Smooth muscle cell (in vitro differentiated cells): ENCODE measurements at regions not wholly inside any gene's neighbourhood (a gene's known extent, or its start where the extent isn't known, plus 50 kb on each side); places are given as distances from the start of the nearest gene placed in this dataset.
"Not testable (repeated sequence)": the region's sequence is repeated elsewhere in the genome, so short reads cannot be mapped to it uniquely, and the experiment has no call there.

Experiments used
- DNase-seq: peaks from one replicate; lab custom pipeline; 2025; ENCODE audit not compliant: unreplicated experiment; lab: John Stamatoyannopoulos, UW
- H2AFZ ChIP-seq: fragments of 200-600 bp; sonication (generic); 2 replicates; pipeline ENCODE4 v1.6.0; 2016; ENCODE audit warnings: antibody characterized with exemption, low read depth, mild to moderate bottlenecking
- H3F3A ChIP-seq: fragments of 200-600 bp; sonication (generic); 2 replicates; pipeline ENCODE4 v1.6.0; 2017; ENCODE audit warnings: antibody characterized with exemption, low read depth
- H3K27ac ChIP-seq: fragments of 200-600 bp; sonication (generic); 2 replicates; pipeline ENCODE4 v1.5.1; 2016; ENCODE audit warnings: low read depth, mild to moderate bottlenecking
- H3K27me3 ChIP-seq: fragments of 200-600 bp; sonication (generic); 2 replicates; pipeline ENCODE4 v1.6.1; 2016; ENCODE audit warnings: low read depth, mild to moderate bottlenecking
- H3K36me3 ChIP-seq: fragments of 200-600 bp; sonication (generic); 2 replicates; pipeline ENCODE4 v1.5.1; 2016; ENCODE audit warnings: low read depth
- H3K4me1 ChIP-seq: fragments of 200-600 bp; sonication (generic); 2 replicates; pipeline ENCODE4 v1.5.1; 2016; ENCODE audit warnings: low read depth
- H3K4me2 ChIP-seq: fragments of 200-600 bp; sonication (generic); 2 replicates; pipeline ENCODE4 v1.6.0; 2016; ENCODE audit warnings: mild to moderate bottlenecking
- H3K4me3 ChIP-seq: fragments of 200-600 bp; sonication (generic); 2 replicates; pipeline ENCODE4 v1.5.1; 2016; ENCODE audit warnings: mild to moderate bottlenecking
- H3K79me2 ChIP-seq: fragments of 200-600 bp; sonication (generic); 2 replicates; pipeline ENCODE4 v1.6.0; 2016; ENCODE audit warnings: low read depth, mild to moderate bottlenecking
- H3K9ac ChIP-seq: fragments of 200-600 bp; sonication (generic); 2 replicates; pipeline ENCODE4 v1.6.0; 2016; ENCODE audit warnings: low read depth
- H3K9me3 ChIP-seq: fragments of 200-600 bp; sonication (generic); replicated peaks from 2 replicates; pipeline ENCODE4 v1.5.1; 2016; ENCODE audit warnings: low read depth
- H4K20me1 ChIP-seq: fragments of 200-600 bp; sonication (generic); 2 replicates; pipeline ENCODE4 v1.6.0; 2016; ENCODE audit warnings: low read depth
- WGBS: methylation state at CpG from one replicate; pipeline ENCODE4 v1.1.7; 2016; ENCODE audit warnings: low lambda C conversion rate; 5-methylcytosine and 5-hydroxymethylcytosine counted together
- TF ChIP-seq, protein P1 (sequence below): fragments of 200-600 bp; sonication (generic); IDR thresholded peaks from 2 replicates; pipeline ENCODE4 v1.5.1; 2017; ENCODE audit warnings: borderline replicate concordance, mild to moderate bottlenecking, antibody characterized with exemption; ENCODE audit not compliant: insufficient read depth, poor library complexity, severe bottlenecking

DNA sequence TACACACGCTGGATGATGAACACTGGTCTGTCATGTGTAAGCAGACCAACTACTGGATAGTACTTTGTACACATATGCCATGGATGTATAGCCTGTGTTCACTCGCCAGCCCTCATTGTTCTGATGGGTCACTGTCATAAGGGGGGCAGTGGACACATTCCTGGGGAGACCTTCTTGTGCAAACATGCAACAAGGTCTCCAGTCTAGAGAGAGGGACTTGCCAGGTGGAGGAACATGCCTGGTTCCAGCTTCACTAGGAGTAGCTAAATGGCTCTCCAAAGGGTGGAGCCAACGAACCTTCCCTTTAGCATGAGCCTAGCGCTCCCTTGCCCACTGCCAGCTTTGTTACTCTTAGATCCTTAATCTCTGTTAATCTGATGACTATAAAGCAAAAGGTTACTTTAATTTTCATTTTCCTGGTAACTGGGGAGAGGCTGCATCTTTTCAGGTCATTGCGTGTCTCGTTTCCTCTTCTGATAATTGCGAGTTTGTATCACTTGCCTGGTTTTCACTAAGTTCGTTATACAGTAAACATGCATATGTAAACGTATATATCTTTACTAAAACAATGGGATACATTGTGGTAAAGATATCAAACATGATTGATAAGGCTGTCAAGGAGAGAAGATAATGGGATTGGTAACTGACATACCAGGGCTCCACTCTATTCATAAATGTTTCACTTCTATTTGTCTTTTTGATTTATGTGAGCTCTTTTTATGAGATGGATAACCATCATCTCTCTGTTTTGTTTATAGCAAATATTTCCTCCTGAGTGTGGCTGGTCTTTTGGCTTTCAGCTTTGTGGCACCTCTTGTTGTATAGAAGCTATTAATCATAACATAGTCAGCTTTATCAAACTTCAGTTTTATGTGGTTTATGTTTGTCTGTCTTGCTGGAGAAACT, 235.2 kb upstream of the SGCG start:
- Histone ChIP-seq H3K4me1 (no peaks in the 10 kb centered on the region), H3F3A (no peaks in the 10 kb centered on the region), H3K27ac (no peak overlapping the region), H3K9me3 (no peaks in the 10 kb centered on the region), H3K4me2 (no peak overlapping the region), H3K27me3 (no peaks in the 10 kb centered on the region), H3K36me3 (no peaks in the 10 kb centered on the region), H3K79me2 (no peaks in the 10 kb centered on the region), H3K4me3 (no peak overlapping the region), H4K20me1 (no peaks in the 10 kb centered on the region), H3K9ac (no peak overlapping the region), H2AFZ (no peak overlapping the region)
- WGBS: 65% methylated on average over 9 of the region's 9 CpGs
- TF ChIP-seq, protein P1, sequence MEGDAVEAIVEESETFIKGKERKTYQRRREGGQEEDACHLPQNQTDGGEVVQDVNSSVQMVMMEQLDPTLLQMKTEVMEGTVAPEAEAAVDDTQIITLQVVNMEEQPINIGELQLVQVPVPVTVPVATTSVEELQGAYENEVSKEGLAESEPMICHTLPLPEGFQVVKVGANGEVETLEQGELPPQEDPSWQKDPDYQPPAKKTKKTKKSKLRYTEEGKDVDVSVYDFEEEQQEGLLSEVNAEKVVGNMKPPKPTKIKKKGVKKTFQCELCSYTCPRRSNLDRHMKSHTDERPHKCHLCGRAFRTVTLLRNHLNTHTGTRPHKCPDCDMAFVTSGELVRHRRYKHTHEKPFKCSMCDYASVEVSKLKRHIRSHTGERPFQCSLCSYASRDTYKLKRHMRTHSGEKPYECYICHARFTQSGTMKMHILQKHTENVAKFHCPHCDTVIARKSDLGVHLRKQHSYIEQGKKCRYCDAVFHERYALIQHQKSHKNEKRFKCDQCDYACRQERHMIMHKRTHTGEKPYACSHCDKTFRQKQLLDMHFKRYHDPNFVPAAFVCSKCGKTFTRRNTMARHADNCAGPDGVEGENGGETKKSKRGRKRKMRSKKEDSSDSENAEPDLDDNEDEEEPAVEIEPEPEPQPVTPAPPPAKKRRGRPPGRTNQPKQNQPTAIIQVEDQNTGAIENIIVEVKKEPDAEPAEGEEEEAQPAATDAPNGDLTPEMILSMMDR: no peak
- no peak for DNase-seq

- TF ChIP-seq, protein P1: no peak
- H2AFZ ChIP-seq: no peak overlapping the region
- DNase-seq: no peak
- no peak overlapping the region for H3K9ac ChIP-seq
- H3K79me2 ChIP-seq: no peaks in the 10 kb centered on the region
- no peaks in the 10 kb centered on the region for H3K4me1 ChIP-seq
- H3K9me3 ChIP-seq: no peaks in the 10 kb centered on the region
- no peak overlapping the region for H3K27ac ChIP-seq
- H4K20me1 ChIP-seq: no peaks in the 10 kb centered on the region
- no peaks in the 10 kb centered on the region for H3F3A ChIP-seq
- no peak overlapping the region for H3K4me3 ChIP-seq
- H3K36me3 ChIP-seq: no peaks in the 10 kb centered on the region
- 93% methylated on average over 13 of the region's 13 CpGs for WGBS
- H3K4me2 ChIP-seq: no peak overlapping the region
- H3K27me3 ChIP-seq: no peaks in the 10 kb centered on the region
Measured at GRCh38 chr13:22948421-22948820, 232.4 kb upstream of the SGCG start.

DNA sequence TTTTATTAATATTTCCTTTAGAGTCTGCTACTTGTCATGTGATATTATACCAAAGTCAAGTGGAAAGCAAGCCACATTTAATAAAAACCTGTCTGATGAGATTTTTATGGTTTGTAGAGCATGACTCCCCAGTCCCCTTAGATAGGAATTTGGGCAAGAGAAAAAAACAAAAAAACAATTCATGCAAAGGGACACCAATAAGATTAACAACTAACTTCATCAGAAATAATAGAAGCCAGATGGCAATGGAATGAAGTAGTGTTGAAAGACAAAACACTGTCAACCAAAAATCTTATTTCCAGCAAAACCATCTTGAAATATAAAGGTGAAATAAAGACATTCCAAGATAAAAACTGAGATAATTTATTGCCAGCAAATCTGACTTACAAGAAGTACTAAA, 228.8 kb upstream of the SGCG start:
- not testable (repeated sequence) for H3K9me3 ChIP-seq, H2AFZ ChIP-seq, H4K20me1 ChIP-seq, H3K27ac ChIP-seq, H3K36me3 ChIP-seq, H3K4me2 ChIP-seq, H3K79me2 ChIP-seq, H3K27me3 ChIP-seq, H3K9ac ChIP-seq, DNase-seq, H3K4me3 ChIP-seq, H3K4me1 ChIP-seq, H3F3A ChIP-seq

GRCh38 chr13:22955147-22955546, 225.6 kb upstream of the SGCG start:
- H2AFZ ChIP-seq, H3K27ac ChIP-seq, H3F3A ChIP-seq, H4K20me1 ChIP-seq, H3K9me3 ChIP-seq, H3K4me3 ChIP-seq, DNase-seq, H3K79me2 ChIP-seq, H3K4me2 ChIP-seq, H3K36me3 ChIP-seq, H3K27me3 ChIP-seq, H3K9ac ChIP-seq, H3K4me1 ChIP-seq: not testable (repeated sequence)
- 34% methylated on average over 2 of the region's 2 CpGs for WGBS

DNA sequence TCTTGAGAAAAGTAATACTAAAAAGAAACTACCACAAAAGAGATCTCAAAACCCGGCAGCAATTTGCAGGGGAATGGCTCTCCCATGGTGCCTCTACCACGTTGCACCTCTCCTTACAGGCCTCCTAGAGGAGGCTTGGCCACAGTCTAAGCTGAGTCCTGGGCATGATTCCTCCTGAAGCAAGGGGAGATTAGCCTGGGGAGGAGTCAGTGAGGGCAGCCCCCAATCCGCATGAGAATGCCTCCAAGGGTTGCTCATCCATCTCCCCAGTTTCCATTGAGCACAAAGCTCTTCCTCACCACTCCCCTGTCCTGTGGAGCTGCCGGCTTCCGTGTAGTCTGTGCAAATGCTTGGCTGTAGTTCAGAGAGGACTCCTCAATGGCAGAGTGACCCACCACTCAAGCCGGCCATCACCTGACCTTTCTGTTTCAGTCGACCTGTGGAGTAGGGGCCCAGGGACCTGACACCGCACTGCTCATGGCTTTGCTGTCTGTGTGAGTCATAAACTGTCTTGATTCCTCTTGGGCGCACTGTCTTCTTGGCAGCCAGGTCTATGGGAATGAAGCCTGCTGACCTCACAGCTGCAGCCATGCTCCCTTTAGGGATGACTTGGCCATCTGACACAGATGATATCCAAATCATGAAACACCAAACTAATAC, 224.2 kb upstream of the SGCG start:
- H3K4me1 ChIP-seq, H2AFZ ChIP-seq, H3K4me3 ChIP-seq, H3K27me3 ChIP-seq, H3K36me3 ChIP-seq, H3K4me2 ChIP-seq, DNase-seq, H3K9ac ChIP-seq, H4K20me1 ChIP-seq, H3K9me3 ChIP-seq, H3K79me2 ChIP-seq, H3F3A ChIP-seq, H3K27ac ChIP-seq: not testable (repeated sequence)
- WGBS: 82% methylated on average over 9 of the region's 9 CpGs

DNA sequence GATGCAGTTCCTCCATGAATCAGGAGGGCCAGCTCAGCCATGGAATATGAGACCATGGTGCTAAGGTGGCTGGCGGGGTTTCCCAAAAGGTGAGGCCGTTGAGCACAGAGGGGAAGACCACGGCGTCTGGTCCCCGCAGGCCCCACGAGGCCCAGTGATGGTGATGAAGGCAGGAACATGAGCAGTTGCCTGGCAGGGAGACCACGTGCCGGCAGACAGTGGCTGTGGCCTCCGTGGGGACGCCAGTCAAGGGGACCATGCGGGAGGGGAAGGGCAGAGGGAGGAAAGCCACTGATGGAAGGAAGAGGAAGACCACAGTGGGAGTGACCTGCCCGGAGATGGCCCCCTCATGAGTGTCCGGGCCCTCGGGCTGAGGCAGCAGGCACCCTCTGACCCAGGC, 220.9 kb upstream of the SGCG start:
- DNase-seq, H3K27ac ChIP-seq, H3K4me1 ChIP-seq, H3K9ac ChIP-seq, H4K20me1 ChIP-seq, H3F3A ChIP-seq, H2AFZ ChIP-seq, H3K4me3 ChIP-seq, H3K9me3 ChIP-seq, H3K27me3 ChIP-seq, H3K79me2 ChIP-seq, H3K36me3 ChIP-seq, H3K4me2 ChIP-seq: not testable (repeated sequence)
- 97% methylated on average over 10 of the region's 14 CpGs for WGBS
